A673 (cell line): ENCODE measurements at regions not wholly inside any gene's neighbourhood (a gene's known extent, or its start where the extent isn't known, plus 50 kb on each side); places are given as distances from the start of the nearest gene placed in this dataset.

ENCODE experiments used
- CTCF ChIP-seq: fragments of 300-800, 200-600 bp; sonication (generic); conservative IDR thresholded peaks from 2 replicates; pipeline ENCODE4 v1.5.1; 2017; ENCODE audit warnings: low read depth, mild to moderate bottlenecking, antibody characterized with exemption, low read length, moderate library complexity, mixed read lengths
- EZH2 ChIP-seq: fragments of 200-600 bp; sonication (generic); IDR thresholded peaks from 2 replicates; pipeline ENCODE4 v1.6.1; 2017; ENCODE audit warnings: borderline replicate concordance, low read depth, mild to moderate bottlenecking, mixed read lengths, antibody characterized with exemption, low read length; ENCODE audit not compliant: poor library complexity, severe bottlenecking

- no peak for TF ChIP-seq CTCF
- no peak for TF ChIP-seq EZH2
These were observed 112.7 kb upstream of the GAREM1 start for GRCh38 chr18:32583431-32583830.
